Neural crest cell (in vitro differentiated cells): ENCODE measurements at regions not wholly inside any gene's neighbourhood (a gene's known extent, or its start where the extent isn't known, plus 50 kb on each side); places are given as distances from the start of the nearest gene placed in this dataset.

Experiments used
- DNase-seq: peaks from one replicate; pipeline ENCODE4 v3.0.0; 2021; ENCODE audit warnings: low read depth, mixed read lengths, low spot score
- H3K27ac Mint-ChIP-seq: one replicate; pipeline ENCODE4 v1.8.0; 2021; ENCODE audit warnings: mild to moderate bottlenecking, mixed read lengths; ENCODE audit not compliant: unreplicated experiment
- H3K27me3 Mint-ChIP-seq: 2 replicates; pipeline ENCODE4 v1.8.0; 2021; ENCODE audit warnings: low read depth, mild to moderate bottlenecking, mixed read lengths
- H3K36me3 Mint-ChIP-seq: 2 replicates; pipeline ENCODE4 v1.8.0; 2021; ENCODE audit warnings: low read depth, mild to moderate bottlenecking, mixed read lengths
- H3K4me1 Mint-ChIP-seq: 2 replicates; pipeline ENCODE4 v1.8.0; 2021; ENCODE audit warnings: mixed read lengths
- H3K4me3 Mint-ChIP-seq: one replicate; pipeline ENCODE4 v1.8.0; 2021; ENCODE audit warnings: mild to moderate bottlenecking, mixed read lengths
- H3K9me3 Mint-ChIP-seq: 2 replicates; pipeline ENCODE4 v1.8.0; 2021; ENCODE audit warnings: mixed read lengths
- TF ChIP-seq, protein P1 (sequence below): fragments of 200-600 bp; sonication (generic); conservative IDR thresholded peaks from 2 replicates; pipeline ENCODE4 v1.5.0; 2021; ENCODE audit warnings: antibody characterized with exemption, mild to moderate bottlenecking

DNA sequence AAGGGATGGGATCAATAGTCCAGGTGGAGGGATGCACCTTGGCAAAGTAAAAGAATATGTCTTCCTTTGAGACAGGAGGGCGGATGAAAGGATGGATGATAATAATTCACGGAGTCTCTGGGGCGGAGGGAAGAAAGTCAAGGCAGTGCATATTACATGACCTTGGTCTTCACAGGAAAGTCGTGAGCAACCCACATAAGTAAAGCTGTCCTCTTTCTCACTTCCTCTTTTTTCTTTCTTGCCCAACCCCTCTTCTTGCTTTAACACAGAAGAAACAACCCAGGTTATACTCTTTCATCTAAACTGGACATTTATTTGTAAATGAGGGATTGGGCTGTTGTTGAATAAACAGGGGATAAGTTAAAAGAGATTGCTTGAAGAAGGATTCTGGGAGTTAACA is 168.7 kb upstream of the SKOR2 start:
- Mint-ChIP-seq H3K27ac (no peak overlapping the region), H3K4me3 (no peak overlapping the region), H3K36me3 (no peaks in the 10 kb centered on the region), H3K4me1 (peaks cover 4% of the 10 kb centered on the region), H3K9me3 (no peaks in the 10 kb centered on the region), H3K27me3 (peaks cover 66% of the 10 kb centered on the region)
- TF ChIP-seq, protein P1, sequence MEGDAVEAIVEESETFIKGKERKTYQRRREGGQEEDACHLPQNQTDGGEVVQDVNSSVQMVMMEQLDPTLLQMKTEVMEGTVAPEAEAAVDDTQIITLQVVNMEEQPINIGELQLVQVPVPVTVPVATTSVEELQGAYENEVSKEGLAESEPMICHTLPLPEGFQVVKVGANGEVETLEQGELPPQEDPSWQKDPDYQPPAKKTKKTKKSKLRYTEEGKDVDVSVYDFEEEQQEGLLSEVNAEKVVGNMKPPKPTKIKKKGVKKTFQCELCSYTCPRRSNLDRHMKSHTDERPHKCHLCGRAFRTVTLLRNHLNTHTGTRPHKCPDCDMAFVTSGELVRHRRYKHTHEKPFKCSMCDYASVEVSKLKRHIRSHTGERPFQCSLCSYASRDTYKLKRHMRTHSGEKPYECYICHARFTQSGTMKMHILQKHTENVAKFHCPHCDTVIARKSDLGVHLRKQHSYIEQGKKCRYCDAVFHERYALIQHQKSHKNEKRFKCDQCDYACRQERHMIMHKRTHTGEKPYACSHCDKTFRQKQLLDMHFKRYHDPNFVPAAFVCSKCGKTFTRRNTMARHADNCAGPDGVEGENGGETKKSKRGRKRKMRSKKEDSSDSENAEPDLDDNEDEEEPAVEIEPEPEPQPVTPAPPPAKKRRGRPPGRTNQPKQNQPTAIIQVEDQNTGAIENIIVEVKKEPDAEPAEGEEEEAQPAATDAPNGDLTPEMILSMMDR: no peak
- DNase-seq: no peak

DNA sequence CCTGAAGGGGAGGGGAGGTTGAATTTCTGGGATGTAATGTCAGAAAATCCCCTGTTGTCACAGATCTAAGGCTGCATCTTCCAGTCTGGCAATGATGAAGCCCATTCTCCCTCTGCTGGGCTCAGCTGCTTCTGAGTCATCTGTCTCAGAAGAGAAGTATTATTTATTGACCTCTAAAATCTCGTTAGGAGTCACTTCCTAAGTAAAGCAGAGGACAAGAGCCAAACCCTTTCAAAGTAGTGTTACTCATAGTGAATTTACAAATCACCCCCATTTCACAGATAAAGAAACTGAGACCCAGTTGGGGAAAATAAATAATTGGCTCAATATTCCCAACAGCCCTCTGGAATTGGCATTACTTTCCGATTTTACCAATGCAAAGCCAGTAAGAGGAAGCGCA is 167.3 kb upstream of the SKOR2 start:
- no peak overlapping the region for H3K4me3 Mint-ChIP-seq
- no peak overlapping the region for H3K27ac Mint-ChIP-seq
- no peaks in the 10 kb centered on the region for H3K36me3 Mint-ChIP-seq
- DNase-seq: no peak
- H3K4me1 Mint-ChIP-seq: peaks cover 4% of the 10 kb centered on the region
- TF ChIP-seq, protein P1: no peak
- H3K9me3 Mint-ChIP-seq: no peaks in the 10 kb centered on the region
- H3K27me3 Mint-ChIP-seq: peaks cover 75% of the 10 kb centered on the region

GRCh38 chr18:47417807-47418206 is 166.3 kb upstream of the SKOR2 start:
- Mint-ChIP-seq H3K27ac (no peak overlapping the region), H3K4me1 (peaks cover 4% of the 10 kb centered on the region), H3K27me3 (peaks cover 81% of the 10 kb centered on the region), H3K4me3 (no peak overlapping the region), H3K36me3 (no peaks in the 10 kb centered on the region), H3K9me3 (no peaks in the 10 kb centered on the region)
- TF ChIP-seq, protein P1: no peak
- no peak for DNase-seq

DNA sequence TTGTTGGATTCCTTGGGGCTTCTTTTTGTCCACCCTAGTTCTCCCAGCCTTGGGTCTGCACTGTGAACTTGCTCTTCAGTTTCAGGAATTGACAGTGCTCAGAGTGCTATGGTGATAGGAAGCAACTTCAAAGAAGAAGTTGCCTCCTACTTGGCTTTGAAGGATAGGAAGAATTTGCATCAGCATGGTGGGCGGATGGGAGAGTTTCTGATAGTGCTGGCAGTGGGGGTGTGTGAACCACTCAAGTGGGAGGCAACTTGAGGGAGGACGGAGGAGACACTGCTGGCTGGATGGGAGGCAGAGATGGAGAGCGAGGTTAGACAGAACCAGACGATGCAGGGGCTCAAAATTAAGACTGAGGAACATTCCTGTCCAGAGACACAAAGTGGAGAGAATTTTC is 164.4 kb upstream of the SKOR2 start:
- DNase-seq: no peak
- H3K9me3 Mint-ChIP-seq: no peaks in the 10 kb centered on the region
- H3K27ac Mint-ChIP-seq: no peak overlapping the region
- peaks cover 4% of the 10 kb centered on the region for H3K4me1 Mint-ChIP-seq
- peaks cover 90% of the 10 kb centered on the region for H3K27me3 Mint-ChIP-seq
- H3K4me3 Mint-ChIP-seq: no peak overlapping the region
- TF ChIP-seq, protein P1: no peak
- no peaks in the 10 kb centered on the region for H3K36me3 Mint-ChIP-seq

DNA sequence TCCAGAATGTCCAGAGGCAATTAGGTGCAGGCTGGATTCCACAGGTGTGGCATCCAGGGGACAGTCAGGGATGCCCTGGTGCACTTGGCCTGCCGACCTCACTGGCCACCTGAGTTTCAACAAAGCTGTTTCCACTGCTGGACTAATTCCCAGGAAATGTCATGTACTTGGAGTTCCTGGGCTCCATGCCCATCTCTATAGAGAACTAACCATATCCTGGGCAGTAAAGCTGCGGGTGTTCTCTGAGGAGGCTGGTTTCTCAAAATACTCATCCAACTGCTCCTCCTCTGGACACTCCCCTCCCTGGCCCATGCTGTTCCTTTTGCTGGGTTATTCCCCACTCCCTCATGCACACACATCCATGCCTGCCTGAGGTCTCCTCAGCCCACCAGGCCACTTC is 161.9 kb upstream of the SKOR2 start:
- no peak overlapping the region for H3K4me3 Mint-ChIP-seq

More for the DNA sequence above, 161.9 kb upstream of the SKOR2 start:
- TF ChIP-seq, protein P1: no peak
- Mint-ChIP-seq H3K27ac (no peak overlapping the region), H3K27me3 (peaks cover 68% of the 10 kb centered on the region), H3K4me1 (peaks cover 4% of the 10 kb centered on the region), H3K9me3 (no peaks in the 10 kb centered on the region), H3K36me3 (no peaks in the 10 kb centered on the region)
- DNase-seq: no peak
